A549 (cell line): ENCODE measurements at regions not wholly inside any gene's neighbourhood (a gene's known extent, or its start where the extent isn't known, plus 50 kb on each side); places are given as distances from the start of the nearest gene placed in this dataset.

Experiments
- ATAC-seq, 2 experiments: fragments of 200-7000 bp in 1 of 2; fragments of >200 bp in 1 of 2; cut with Nextera tagmentation in 1 of 2; cut with Tn5 transposase in 1 of 2; 3 replicates each; pipeline versions ENCODE4 v1.8.0 to v1.9.1; 2018 to 2020; ENCODE audit warnings: mild to moderate bottlenecking in 1 of 2, moderate library complexity in 1 of 2
- CTCF ChIA-PET: fragments of 300-600 bp; sonication (Branson Sonifier 250); formaldehyde crosslinking; extraction: SDS; loops from one replicate; lab custom pipeline; 2021; ENCODE audit warnings: antibody characterized with exemption, inconsistent platforms; lab: Yijun Ruan, JAX
- POLR2A ChIA-PET: fragments of 350-600 bp; formaldehyde crosslinking; extraction: SDS; loops from one replicate; lab custom pipeline; 2021; ENCODE audit warnings: antibody characterized with exemption, inconsistent platforms; lab: Yijun Ruan, JAX
- DNase-seq, 2 experiments: peaks; one replicate each; pipeline versions ENCODE4 v3.0.0 to v3.0.0-alpha.2; 2011 to 2016; ENCODE audit warnings: low read depth in 1 of 2, low spot score in 1 of 2
- FAIRE-seq: peaks from 2 replicates; lab custom pipeline; 2011; peaks lifted over from hg19 to GRCh38; lab: Jason Lieb, UNC
- H3K27ac ChIP-seq, 2 experiments: fragments of >200 bp; sonication (Bioruptor Twin); formaldehyde crosslinking; 3 replicates each; pipeline ENCODE4 v1.5.1; 2016 to 2017
- H3K4me1 ChIP-seq: fragments of >200 bp; sonication (Bioruptor Twin); formaldehyde crosslinking; 3 replicates; pipeline ENCODE4 v1.6.1; 2016
- H3K4me2 ChIP-seq: fragments of >200 bp; sonication (Bioruptor Twin); formaldehyde crosslinking; 3 replicates; pipeline ENCODE4 v1.6.1; 2016
- H3K4me3 ChIP-seq: fragments of >200 bp; sonication (Bioruptor Twin); formaldehyde crosslinking; 3 replicates; pipeline ENCODE4 v1.5.1; 2016
- H3K9me3 ChIP-seq: fragments of >200 bp; sonication (Bioruptor Twin); formaldehyde crosslinking; 3 replicates; pipeline ENCODE4 v1.6.1; 2016
- CBX8 ChIP-seq: fragments of 200-600 bp; sonication (generic); IDR thresholded peaks from 2 replicates; pipeline ENCODE4 v1.6.1; 2016
- CHD4 ChIP-seq: fragments of 200-600 bp; sonication (generic); IDR thresholded peaks from 2 replicates; pipeline ENCODE4 v1.6.1; 2016; ENCODE audit warnings: antibody characterized with exemption, mild to moderate bottlenecking, borderline replicate concordance
- GATA3 ChIP-seq: IDR thresholded peaks from 2 replicates; pipeline ENCODE4 v1.6.1; 2012; ENCODE audit warnings: borderline replicate concordance
- HOXB5 ChIP-seq: fragments of 250-450 bp; sonication (Bioruptor Pico); IDR thresholded peaks from 2 replicates; pipeline ENCODE4 v1.5.0; 2020; ENCODE audit warnings: mild to moderate bottlenecking, moderate library complexity
- KDM1A ChIP-seq: fragments of 200-600 bp; sonication (generic); IDR thresholded peaks from 2 replicates; pipeline ENCODE4 v1.6.1; 2016; ENCODE audit warnings: low read depth, mild to moderate bottlenecking
- MAFK ChIP-seq: fragments of 450-650 bp; IDR thresholded peaks from 2 replicates; pipeline ENCODE4 v1.6.1; 2014; ENCODE audit not compliant: partially characterized antibody
- NFE2L2 ChIP-seq: fragments of 150-350 bp; conservative IDR thresholded peaks from 2 replicates; pipeline ENCODE4 v1.6.1; 2014; ENCODE audit warnings: low read length
- NPAS2 ChIP-seq: fragments of 250-450 bp; sonication (Bioruptor Pico); IDR thresholded peaks from 2 replicates; pipeline ENCODE4 v1.8.0; 2022; ENCODE audit warnings: mild to moderate bottlenecking, moderate library complexity, borderline replicate concordance
- PHF8 ChIP-seq: fragments of 200-600 bp; sonication (generic); IDR thresholded peaks from 2 replicates; pipeline ENCODE4 v1.6.1; 2016; ENCODE audit warnings: low read depth, mild to moderate bottlenecking, antibody characterized with exemption, moderate library complexity, borderline replicate concordance
- RAD21 ChIP-seq, 2 experiments: fragments of >200 bp in 1 of 2; sonication (Bioruptor Twin) in 1 of 2; formaldehyde crosslinking in 1 of 2; IDR thresholded peaks in 1 of 2; conservative IDR thresholded peaks in 1 of 2; 2 replicates in 1 of 2; 3 replicates in 1 of 2; pipeline ENCODE4 v1.6.1; 2012 to 2018; ENCODE audit warnings: inconsistent platforms in 1 of 2
- RCOR1 ChIP-seq: fragments of 150-350 bp; IDR thresholded peaks from 2 replicates; pipeline ENCODE4 v1.6.1; 2014; ENCODE audit warnings: antibody characterized with exemption, low read length, low read depth
- TFCP2L1 ChIP-seq: fragments of 250-450 bp; sonication (Bioruptor Pico); IDR thresholded peaks from 2 replicates; pipeline ENCODE4 v1.5.0; 2021; ENCODE audit warnings: mild to moderate bottlenecking
- TP53 ChIP-seq: fragments of 250-450 bp; sonication (Bioruptor Pico); IDR thresholded peaks from 2 replicates; pipeline ENCODE4 v1.5.0; 2021; ENCODE audit warnings: mild to moderate bottlenecking, moderate library complexity
- ZFP36 ChIP-seq: fragments of 450-650 bp; IDR thresholded peaks from 2 replicates; pipeline ENCODE4 v1.6.1; 2014; ENCODE audit warnings: borderline replicate concordance; ENCODE audit not compliant: partially characterized antibody
- WGBS: methylation state at CpG from one replicate; pipeline ENCODE4 v1.1.6; 2017; ENCODE audit errors: missing lambda C conversion rate; 5-methylcytosine and 5-hydroxymethylcytosine counted together
- TF ChIP-seq, protein P1 (sequence below): fragments of 250-450 bp; sonication (Bioruptor Pico); IDR thresholded peaks from 2 replicates; pipeline ENCODE4 v1.5.0; 2020; ENCODE audit warnings: low read depth, mild to moderate bottlenecking, moderate library complexity
- TF ChIP-seq, protein P2 (sequence below): fragments of >200 bp; sonication (Bioruptor Twin); formaldehyde crosslinking; IDR thresholded peaks from 3 replicates; pipeline ENCODE4 v1.5.1; 2016

DNA sequence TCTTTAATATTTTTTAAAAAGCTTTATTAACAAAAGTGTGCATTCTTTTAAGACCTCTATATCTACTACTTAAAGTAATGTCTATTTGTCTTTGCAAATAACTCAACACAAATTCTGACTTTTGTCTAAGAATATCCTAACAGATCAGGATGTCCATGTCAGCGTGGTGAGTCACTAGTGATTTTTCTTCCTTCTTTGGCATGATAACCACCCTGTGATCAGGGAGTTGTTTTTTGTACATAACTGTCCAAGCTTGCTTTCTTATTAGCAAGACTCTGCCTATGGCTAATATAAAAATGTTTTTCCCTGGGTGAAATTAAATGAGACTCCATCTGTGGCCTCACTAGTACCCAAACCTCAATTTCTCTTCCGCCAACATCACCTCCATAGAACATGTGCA, 688.9 kb upstream of the ADGRL2 start:
- Histone ChIP-seq H3K4me2 (no peak overlapping the region), H3K9me3 (no peaks in the 10 kb centered on the region), H3K4me3 (no peak overlapping the region), H3K27ac (no peak overlapping the region), H3K4me1 (no peaks in the 10 kb centered on the region)
- 48% methylated on average over 2 of the region's 2 CpGs for WGBS
- FAIRE-seq (no peak), DNase-seq (no peak), ATAC-seq (no peak)
- ChIA-PET CTCF (no interaction called here), POLR2A (no interaction called here)
- TF ChIP-seq RAD21 (conservative IDR thresholded peaks at IDR 0.05 in 1 of 2, IDR thresholded peaks at IDR 0.05 in 1 of 2) (no peak), ZFP36 (no peak), TP53 (no peak), NPAS2 (CRISPR knock-in tag) (no peak), CHD4 (no peak), TFCP2L1 (CRISPR knock-in tag) (no peak), CBX8 (no peak), NFE2L2 (no peak)
- TF ChIP-seq, protein P1, sequence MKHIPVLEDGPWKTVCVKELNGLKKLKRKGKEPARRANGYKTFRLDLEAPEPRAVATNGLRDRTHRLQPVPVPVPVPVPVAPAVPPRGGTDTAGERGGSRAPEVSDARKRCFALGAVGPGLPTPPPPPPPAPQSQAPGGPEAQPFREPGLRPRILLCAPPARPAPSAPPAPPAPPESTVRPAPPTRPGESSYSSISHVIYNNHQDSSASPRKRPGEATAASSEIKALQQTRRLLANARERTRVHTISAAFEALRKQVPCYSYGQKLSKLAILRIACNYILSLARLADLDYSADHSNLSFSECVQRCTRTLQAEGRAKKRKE (CRISPR knock-in tag) = no peak
- TF ChIP-seq, protein P2, sequence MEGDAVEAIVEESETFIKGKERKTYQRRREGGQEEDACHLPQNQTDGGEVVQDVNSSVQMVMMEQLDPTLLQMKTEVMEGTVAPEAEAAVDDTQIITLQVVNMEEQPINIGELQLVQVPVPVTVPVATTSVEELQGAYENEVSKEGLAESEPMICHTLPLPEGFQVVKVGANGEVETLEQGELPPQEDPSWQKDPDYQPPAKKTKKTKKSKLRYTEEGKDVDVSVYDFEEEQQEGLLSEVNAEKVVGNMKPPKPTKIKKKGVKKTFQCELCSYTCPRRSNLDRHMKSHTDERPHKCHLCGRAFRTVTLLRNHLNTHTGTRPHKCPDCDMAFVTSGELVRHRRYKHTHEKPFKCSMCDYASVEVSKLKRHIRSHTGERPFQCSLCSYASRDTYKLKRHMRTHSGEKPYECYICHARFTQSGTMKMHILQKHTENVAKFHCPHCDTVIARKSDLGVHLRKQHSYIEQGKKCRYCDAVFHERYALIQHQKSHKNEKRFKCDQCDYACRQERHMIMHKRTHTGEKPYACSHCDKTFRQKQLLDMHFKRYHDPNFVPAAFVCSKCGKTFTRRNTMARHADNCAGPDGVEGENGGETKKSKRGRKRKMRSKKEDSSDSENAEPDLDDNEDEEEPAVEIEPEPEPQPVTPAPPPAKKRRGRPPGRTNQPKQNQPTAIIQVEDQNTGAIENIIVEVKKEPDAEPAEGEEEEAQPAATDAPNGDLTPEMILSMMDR = no peak

DNA sequence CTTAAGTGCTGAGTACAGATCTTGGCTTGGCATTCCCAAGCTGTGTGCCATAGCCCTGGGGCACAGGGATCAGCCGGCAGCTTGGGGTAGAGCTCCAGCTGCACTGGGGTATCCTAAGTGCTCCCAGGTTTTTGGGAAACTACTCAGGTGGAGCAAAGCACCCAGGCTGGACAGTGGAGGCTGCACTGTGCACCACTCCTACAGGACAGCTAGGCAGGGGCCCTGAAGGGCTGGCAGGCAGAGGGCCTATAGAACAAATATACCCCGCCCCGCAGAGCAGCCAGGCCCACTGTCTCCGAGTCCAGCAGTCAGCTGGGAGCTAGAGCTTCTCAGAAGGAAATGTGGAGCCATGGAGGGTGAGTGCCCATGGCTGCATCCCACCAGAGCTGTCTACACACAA, 691.7 kb upstream of the ADGRL2 start:
- Histone ChIP-seq H3K9me3 (no peaks in the 10 kb centered on the region), H3K4me2 (no peak overlapping the region), H3K4me1 (no peaks in the 10 kb centered on the region), H3K27ac (no peak overlapping the region), H3K4me3 (no peak overlapping the region)
- POLR2A ChIA-PET = no interaction called here
- no CpG with 5 or more reads among the region's 4 CpGs for WGBS
- no peak for TF ChIP-seq HOXB5 (CRISPR knock-in tag)
- CTCF ChIA-PET = no interaction called here
- ATAC-seq (no peak), DNase-seq (no peak), FAIRE-seq (no peak)

DNA sequence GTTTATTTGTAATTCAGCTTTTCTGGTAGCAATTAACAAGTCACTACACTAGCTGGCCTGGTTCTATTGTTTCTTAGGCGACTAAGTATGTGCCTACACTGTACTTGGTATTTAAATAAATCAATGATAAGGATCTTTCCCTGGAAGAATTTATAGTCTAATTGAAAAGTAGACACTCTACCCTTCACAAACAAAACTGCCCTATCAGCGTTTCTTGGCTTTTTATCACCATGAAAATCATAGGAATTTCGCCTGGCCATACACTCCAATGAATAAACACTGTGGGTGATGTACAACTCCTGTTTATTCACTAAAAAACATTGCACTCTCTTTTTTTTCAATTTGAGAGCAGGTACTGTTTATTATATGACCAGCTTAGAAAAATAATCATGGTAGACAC, 702.9 kb upstream of the ADGRL2 start:
- Histone ChIP-seq H3K4me2 (no peak overlapping the region), H3K27ac (no peak overlapping the region), H3K4me1 (no peaks in the 10 kb centered on the region), H3K9me3 (no peaks in the 10 kb centered on the region), H3K4me3 (no peak overlapping the region)
- TF ChIP-seq PHF8 (no peak), MAFK (peak; percentile 60)
- FAIRE-seq = no peak
- DNase-seq = no peak
- CTCF ChIA-PET = no interaction called here
- 13% methylated on average over 3 of the region's 3 CpGs for WGBS
- POLR2A ChIA-PET = no interaction called here
- ATAC-seq = no peak

DNA sequence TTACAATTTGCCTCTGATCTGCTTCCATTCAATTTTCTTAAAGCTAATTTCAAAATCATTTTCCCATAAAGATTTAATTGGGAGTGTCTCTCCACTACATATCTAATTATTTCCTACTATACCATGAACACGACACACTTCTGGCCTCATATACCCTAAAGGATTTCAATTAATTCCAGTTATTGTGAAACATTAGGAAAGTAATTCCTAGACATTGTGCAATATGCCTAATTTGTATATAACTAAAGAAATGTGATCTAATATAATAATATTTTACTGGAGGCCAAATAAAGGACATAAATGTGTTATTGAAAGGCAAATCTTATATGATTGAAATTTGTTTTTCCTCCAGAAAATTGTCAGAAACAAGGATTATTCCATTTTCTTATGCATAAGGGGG, 727.2 kb upstream of the ADGRL2 start:
- H3K27ac ChIP-seq = no peak overlapping the region
- H3K4me3 ChIP-seq = no peak overlapping the region
- ATAC-seq (no peak), DNase-seq (no peak), FAIRE-seq (no peak)
- H3K4me2 ChIP-seq = no peak overlapping the region
- TF ChIP-seq CHD4 = no peak
- no peak for TF ChIP-seq KDM1A
- no peak for TF ChIP-seq GATA3
- no peak for TF ChIP-seq RCOR1
- ChIA-PET POLR2A (no interaction called here), CTCF (no interaction called here)
- H3K4me1 ChIP-seq = no peaks in the 10 kb centered on the region
- WGBS = 38% methylated on average over 1 of the region's 1 CpG
- H3K9me3 ChIP-seq = no peaks in the 10 kb centered on the region
